HG02588 (cell line): ENCODE measurements at regions not wholly inside any gene's neighbourhood (a gene's known extent, or its start where the extent isn't known, plus 50 kb on each side); places are given as distances from the start of the nearest gene placed in this dataset.

Experiments used
- ATAC-seq: cut with Tn5 transposase; IDR thresholded peaks from one replicate; pipeline ENCODE4 v1.9.1; 2021; ENCODE audit warnings: mild to moderate bottlenecking, moderate library complexity; ENCODE audit not compliant: unreplicated experiment

GRCh38 chr15:46682969-46683791 lies 1034.1 kb upstream of the SEMA6D start:
- ATAC-seq = no peak

- ATAC-seq = no peak
Observed at GRCh38 chr15:46685096-46685495, 1032.2 kb upstream of the SEMA6D start.

- no peak for ATAC-seq
Observed at GRCh38 chr15:46685681-46686080, 1031.6 kb upstream of the SEMA6D start.

- ATAC-seq = no peak
Observed at GRCh38 chr15:46696281-46696680, 1021.0 kb upstream of the SEMA6D start.

- no peak for ATAC-seq
Observed at GRCh38 chr15:46701346-46701745, 1016.0 kb upstream of the SEMA6D start.

GRCh38 chr15:46701896-46702295 lies 1015.4 kb upstream of the SEMA6D start:
- ATAC-seq = no peak

GRCh38 chr15:46703020-46703861 lies 1014.1 kb upstream of the SEMA6D start:
- ATAC-seq = no peak

- no peak for ATAC-seq
Observed at GRCh38 chr15:46703871-46704637, 1013.3 kb upstream of the SEMA6D start.

GRCh38 chr15:46707452-46707851 lies 1009.9 kb upstream of the SEMA6D start:
- no peak for ATAC-seq

- no peak for ATAC-seq
Observed at GRCh38 chr15:46708226-46708625, 1009.1 kb upstream of the SEMA6D start.

- no peak for ATAC-seq
Observed at GRCh38 chr15:46709460-46710083, 1007.7 kb upstream of the SEMA6D start.

GRCh38 chr15:46710401-46710960 lies 1006.8 kb upstream of the SEMA6D start:
- no peak for ATAC-seq

GRCh38 chr15:46713045-46713444 lies 1004.3 kb upstream of the SEMA6D start:
- ATAC-seq = no peak

GRCh38 chr15:46714950-46715349 lies 1002.4 kb upstream of the SEMA6D start:
- no peak for ATAC-seq

- no peak for ATAC-seq
Observed at GRCh38 chr15:46723308-46723707, 994.0 kb upstream of the SEMA6D start.

GRCh38 chr15:46732060-46732459 lies 985.2 kb upstream of the SEMA6D start:
- ATAC-seq = no peak

- no peak for ATAC-seq
Observed at GRCh38 chr15:46735115-46735514, 982.2 kb upstream of the SEMA6D start.

GRCh38 chr15:46751303-46751702 lies 966.0 kb upstream of the SEMA6D start:
- no peak for ATAC-seq

- ATAC-seq = no peak
Observed at GRCh38 chr15:46753946-46754345, 963.4 kb upstream of the SEMA6D start.

- ATAC-seq = no peak
Observed at GRCh38 chr15:46763091-46763490, 954.2 kb upstream of the SEMA6D start.
